Middle frontal gyrus (tissue), 1 donor: ENCODE measurements at regions not wholly inside any gene's neighbourhood (a gene's known extent, or its start where the extent isn't known, plus 50 kb on each side); places are given as distances from the start of the nearest gene placed in this dataset.
"Not testable (repeated sequence)": the region's sequence is repeated elsewhere in the genome, so short reads cannot be mapped to it uniquely, and the experiment has no call there.

Source experiments
- DNase-seq: peaks from one replicate; pipeline ENCODE4 v3.0.0-alpha.2; 2015; ENCODE audit warnings: low spot score; ENCODE audit errors: extremely low spot score

GRCh38 chr17:74130841-74131240 is 72.6 kb upstream of the RPL38 start:
- DNase-seq: no peak

- no peak for DNase-seq
Observed at GRCh38 chr17:74132354-74132753, 71.1 kb upstream of the RPL38 start.

DNA sequence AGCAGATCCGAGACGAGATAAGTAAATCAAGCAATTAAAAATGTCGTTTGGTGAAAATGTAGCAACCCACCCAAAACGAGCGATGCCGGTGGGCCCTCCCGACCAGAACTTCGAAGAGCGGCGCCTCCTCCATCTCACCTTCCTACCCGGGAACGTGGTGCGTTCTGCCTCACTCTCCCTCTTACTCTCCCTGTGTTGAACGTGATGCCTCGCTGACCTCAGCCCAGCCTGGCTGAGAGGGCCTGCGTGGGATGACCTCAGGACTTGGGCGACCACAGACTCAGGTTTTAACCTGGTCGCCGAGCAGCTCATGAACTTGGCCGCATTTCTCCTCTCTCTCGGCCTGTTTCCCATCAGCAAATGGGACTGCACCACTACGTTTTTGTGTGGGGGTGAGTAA is 69.7 kb upstream of the RPL38 start:
- no peak for DNase-seq

- DNase-seq: not testable (repeated sequence)
Observed at GRCh38 chr17:74134234-74134633, 69.2 kb upstream of the RPL38 start.

DNA sequence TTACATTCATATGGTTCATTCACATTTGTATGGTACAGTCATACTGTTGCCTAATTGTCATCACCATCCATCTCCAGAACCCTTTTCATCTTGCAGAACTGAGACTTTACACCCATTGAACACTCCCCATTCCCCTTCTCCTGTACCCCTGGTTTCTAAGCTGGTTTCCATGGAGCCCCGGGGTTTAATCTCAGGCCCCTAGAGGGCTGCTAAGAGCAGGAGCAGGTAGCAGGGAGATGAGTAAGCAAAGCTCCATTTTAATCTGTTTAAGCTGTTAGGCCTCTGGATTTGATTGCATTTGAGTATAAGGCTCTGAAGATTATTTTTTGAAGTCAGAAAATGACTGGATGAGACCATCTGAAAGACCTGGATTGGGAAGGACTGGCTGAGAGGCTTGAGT is 68.5 kb upstream of the RPL38 start:
- no peak for DNase-seq

GRCh38 chr17:74135391-74136167 is 67.9 kb upstream of the RPL38 start:
- no peak for DNase-seq

DNA sequence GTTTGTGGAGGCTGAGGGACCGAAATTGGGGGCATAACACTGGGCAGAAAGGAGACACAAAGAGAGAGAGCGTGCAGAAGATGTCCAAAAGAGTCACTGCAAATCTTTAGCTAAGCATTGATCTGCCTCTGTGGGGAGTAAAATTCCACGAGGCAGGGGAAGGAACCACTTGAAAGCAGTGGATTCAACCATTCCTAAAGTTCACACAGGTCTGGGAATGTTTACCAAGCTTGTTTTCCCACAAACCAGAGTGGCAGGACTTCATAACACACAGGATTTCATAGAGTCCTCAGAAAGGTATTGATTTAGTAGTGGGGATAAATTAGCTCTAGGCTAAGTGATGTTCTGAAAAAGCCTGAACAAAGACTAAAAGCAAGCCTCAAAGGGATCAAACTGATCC is 66.1 kb upstream of the RPL38 start:
- DNase-seq: no peak

DNA sequence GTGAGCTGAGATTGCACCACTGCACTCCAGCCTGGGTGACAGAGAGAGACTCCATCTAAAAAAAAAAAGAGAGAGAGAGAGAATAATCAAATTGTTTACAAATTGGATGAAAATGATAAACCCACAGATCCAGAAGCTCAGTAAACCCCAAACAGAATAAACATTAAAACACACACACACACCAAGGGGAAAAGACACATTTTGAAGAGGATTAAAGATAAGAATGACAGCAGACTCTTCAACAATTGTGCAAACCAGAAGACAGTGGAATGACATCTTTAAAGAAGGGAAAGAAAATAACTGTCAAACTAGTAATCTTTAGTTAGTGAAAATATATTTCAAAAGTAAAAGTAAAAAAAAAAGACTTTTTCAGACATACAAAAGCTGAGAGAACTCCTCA is 64.4 kb upstream of the RPL38 start:
- no peak for DNase-seq

GRCh38 chr17:74140282-74140681 is 63.2 kb upstream of the RPL38 start:
- no peak for DNase-seq

DNA sequence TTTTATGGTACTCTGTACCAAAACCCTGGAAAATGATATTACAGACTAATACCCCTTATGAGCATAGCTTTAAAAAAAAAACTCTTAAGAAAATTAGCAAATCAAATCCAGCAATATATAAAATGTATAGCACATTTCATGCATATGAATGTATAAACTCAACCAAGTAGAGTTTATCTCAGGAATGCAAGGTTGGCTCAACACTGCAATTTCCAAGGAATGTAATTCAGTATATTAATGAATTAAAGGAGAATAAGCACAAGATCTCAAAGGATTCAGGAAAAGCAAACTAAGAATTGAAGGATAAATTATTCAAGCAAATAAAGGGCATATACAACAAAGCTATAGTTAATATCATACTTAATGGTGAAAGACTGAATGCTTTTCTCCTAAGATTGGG is 61.9 kb upstream of the RPL38 start:
- no peak for DNase-seq

- not testable (repeated sequence) for DNase-seq
Observed at GRCh38 chr17:74143318-74143717, 60.2 kb upstream of the RPL38 start.

DNA sequence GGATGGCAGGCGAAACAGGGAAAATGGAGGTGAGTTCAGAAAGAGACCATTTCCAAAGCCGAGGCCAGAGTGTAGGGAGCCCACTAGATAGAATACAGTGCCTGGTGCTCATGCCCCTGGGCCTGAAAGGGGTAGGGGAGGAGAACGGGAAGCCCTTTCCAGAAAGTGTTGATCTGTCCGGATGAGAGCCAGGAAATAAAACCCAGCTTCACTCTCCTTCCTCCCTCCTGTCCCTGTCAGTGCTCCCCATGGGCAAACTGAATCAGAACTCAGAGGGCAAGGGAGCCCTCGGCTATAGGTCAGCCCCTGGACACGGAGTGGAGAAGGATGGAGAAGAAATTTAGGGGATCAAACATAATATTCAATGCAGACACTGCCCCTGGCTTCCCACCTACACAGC is 57.7 kb upstream of the RPL38 start:
- DNase-seq: no peak

GRCh38 chr17:74146196-74146595 is 57.3 kb upstream of the RPL38 start:
- DNase-seq: no peak

- no peak for DNase-seq
Observed at GRCh38 chr17:74147056-74147835, 56.2 kb upstream of the RPL38 start.

- DNase-seq: no peak
Observed at GRCh38 chr17:74147966-74148365, 55.5 kb upstream of the RPL38 start.

GRCh38 chr17:74148446-74148845 is 55.0 kb upstream of the RPL38 start:
- no peak for DNase-seq

DNA sequence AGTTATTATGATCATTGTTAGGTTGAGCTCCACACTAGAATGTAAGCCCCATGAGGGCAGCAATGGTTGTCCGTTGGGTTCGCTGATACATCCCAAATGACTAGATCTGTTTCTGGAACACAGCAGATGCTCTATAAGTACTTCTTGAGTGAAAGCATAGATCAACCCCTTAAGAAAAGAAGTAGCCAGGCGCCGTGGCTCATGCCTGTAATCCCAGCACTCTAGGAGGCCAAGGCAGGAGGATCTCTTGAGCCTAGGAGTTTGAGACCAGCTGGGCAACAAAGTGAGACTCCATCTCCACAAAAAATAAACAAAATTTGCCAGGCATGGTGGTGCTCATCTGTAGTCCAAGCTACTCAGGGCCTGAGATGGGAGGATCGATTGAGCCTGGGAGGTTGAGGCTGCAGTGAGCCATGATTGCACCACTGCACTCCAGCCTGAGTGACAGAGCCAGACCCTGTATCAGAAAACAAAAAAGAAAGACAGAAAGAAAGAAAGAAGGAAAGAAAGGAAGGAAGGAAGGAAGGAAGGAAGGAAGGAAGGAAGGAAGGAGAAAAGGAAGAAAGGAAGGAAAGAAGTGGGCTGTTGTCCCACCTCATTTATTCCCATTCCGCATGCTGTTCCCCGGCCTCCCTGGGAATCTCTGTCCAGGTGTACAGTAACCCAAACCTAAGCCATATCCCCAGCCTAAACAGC is 54.4 kb upstream of the RPL38 start:
- no peak for DNase-seq

GRCh38 chr17:74149597-74150427 is 53.7 kb upstream of the RPL38 start:
- DNase-seq: no peak

GRCh38 chr17:74150428-74151025 is 53.0 kb upstream of the RPL38 start:
- no peak for DNase-seq

DNA sequence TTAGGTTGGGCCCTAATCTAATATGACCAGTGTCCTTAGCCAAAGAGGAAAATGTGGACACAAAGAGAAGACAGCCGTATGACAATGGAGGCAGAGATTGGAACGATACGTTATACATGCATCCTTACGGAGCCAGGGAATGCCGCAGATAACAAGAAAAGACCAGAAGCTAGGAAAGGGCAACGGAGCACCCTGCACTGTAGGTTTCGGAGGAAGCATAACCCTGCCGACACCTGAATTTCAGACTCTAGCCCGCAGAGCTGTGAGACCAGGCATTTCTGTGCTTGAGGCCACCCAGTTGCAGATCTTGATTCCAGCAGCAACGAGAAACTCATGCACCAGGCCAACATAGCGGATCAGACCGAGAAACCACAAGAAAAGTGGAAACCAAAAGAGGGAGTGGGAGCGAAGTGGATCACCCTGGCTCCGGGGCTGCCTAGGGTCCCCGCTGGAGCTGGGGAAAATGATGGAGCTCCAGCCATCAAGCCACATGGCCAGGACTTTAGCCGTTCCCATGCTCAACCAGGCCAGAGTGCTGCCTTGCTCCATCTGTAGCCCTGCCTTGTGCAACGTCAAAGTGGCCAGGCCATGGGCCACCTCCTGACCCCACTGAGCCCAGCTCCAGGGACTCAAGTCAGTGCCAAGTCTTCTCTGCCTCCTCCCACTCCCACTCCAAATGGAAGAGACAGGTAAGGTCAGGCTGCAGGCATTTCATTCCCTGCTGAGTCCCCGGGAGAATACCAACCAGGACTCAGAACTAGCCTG is 51.7 kb upstream of the RPL38 start:
- no peak for DNase-seq
